ENCODE measurements at regions not wholly inside any gene's neighbourhood (a gene's known extent, or its start where the extent isn't known, plus 50 kb on each side); places are given as distances from the start of the nearest gene placed in this dataset.

DNA sequence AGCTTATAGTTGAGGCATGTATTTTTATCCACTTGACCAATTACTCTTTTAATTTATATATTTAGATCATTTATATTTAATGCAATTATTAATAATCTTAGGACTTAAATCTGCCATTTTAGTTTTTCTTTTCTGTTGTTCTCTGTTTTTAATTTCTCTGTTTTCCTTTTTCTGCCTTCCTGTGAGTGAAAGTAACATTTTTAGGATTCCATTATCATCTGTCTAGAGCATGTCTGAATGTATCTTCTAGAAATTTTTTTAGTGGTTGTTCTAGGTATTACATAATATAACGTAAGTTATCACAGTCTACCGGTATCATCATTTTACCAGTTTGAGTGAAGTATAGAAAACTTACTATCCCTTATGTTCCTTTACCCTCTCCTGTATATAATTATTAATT, 197.3 kb downstream of the UNC5CL start:
- Histone ChIP-seq H3K79me1 (ENCODE audit: low read depth, low read length) (no peaks in the 10 kb centered on the region), H4K5ac (ENCODE audit: insufficient read length, low read depth, low read length) (no peak overlapping the region), H3K4me3 (ENCODE audit: extremely low read depth in 1 of 4, insufficient read depth in 2 of 4, low read depth in 3 of 4, low read length in 4 of 4) (no peak overlapping the region), H3K14ac (ENCODE audit: insufficient read length) (no peak overlapping the region), H3K9ac (replicated peaks in 1 of 4; ENCODE audit: extremely low read depth in 1 of 4, low read depth in 3 of 4, low read length in 3 of 4) (no peak overlapping the region), H4K91ac (replicated peaks; ENCODE audit: insufficient read length, low read length) (no peak overlapping the region), H3K9me3 (ENCODE audit: insufficient read depth in 2 of 2, low read depth in 1 of 2, low read length in 1 of 2) (no peaks in the 10 kb centered on the region), H4K20me1 (replicated peaks in 1 of 2; ENCODE audit: control insufficient read depth in 1 of 2, insufficient read depth in 2 of 2, low read length in 2 of 2) (no peaks in the 10 kb centered on the region), H3K4me2 (ENCODE audit: insufficient read depth in 1 of 2, low read depth in 2 of 2, low read length in 2 of 2) (no peak overlapping the region), H3K4me1 (replicated peaks in 1 of 4; ENCODE audit: control insufficient read depth in 3 of 4, insufficient read depth in 4 of 4, low read length in 3 of 4) (no peaks in the 10 kb centered on the region; a peak in 1 of 7 replicates), H3K4ac (replicated peaks; ENCODE audit: insufficient read length, low read depth, low read length) (no peak overlapping the region), H3K23ac (ENCODE audit: insufficient read length) (no peak overlapping the region), H2BK20ac (ENCODE audit: low read length) (no peak overlapping the region), H3K27me3 (replicated peaks in 1 of 4; ENCODE audit: control insufficient read depth in 3 of 4, extremely low read depth in 1 of 4, insufficient read depth in 3 of 4, low read length in 3 of 4) (no peaks in the 10 kb centered on the region; a peak in 1 of 7 replicates), H2BK5ac (ENCODE audit: low read depth, low read length) (no peak overlapping the region), H2BK120ac (replicated peaks; ENCODE audit: low read depth, low read length) (no peak overlapping the region), H3K36me3 (ENCODE audit: control insufficient read depth in 2 of 4, insufficient read depth in 4 of 4, low read length in 3 of 4) (no peaks in the 10 kb centered on the region), H4K8ac (ENCODE audit: extremely low read depth, insufficient read depth, low read length) (no peak overlapping the region), H3K23me2 (ENCODE audit: low read depth, low read length) (no peaks in the 10 kb centered on the region), H2AFZ (ENCODE audit: low read length) (no peak overlapping the region), H3K18ac (ENCODE audit: extremely low read depth, low read length) (no peak overlapping the region), H3K27ac (ENCODE audit: low read depth, low read length) (no peak overlapping the region), H3K79me2 (ENCODE audit: control insufficient read depth in 1 of 2, insufficient read depth in 2 of 2, low read length in 2 of 2) (no peaks in the 10 kb centered on the region), H3K56ac (replicated peaks; ENCODE audit: insufficient read length, low read depth, low read length) (no peak overlapping the region), H2BK15ac (ENCODE audit: low read length) (no peak overlapping the region), H2AK5ac (ENCODE audit: low read depth, low read length) (no peak overlapping the region), H2BK12ac (ENCODE audit: low read depth, low read length) (no peak overlapping the region)
- TF ChIP-seq CREB1 (IDR thresholded peaks at IDR 0.05) (no peak), SIRT6 (IDR thresholded peaks at IDR 0.05; ENCODE audit: low read length) (no peak), TEAD4 (IDR thresholded peaks at IDR 0.05; ENCODE audit: low read depth, low read length) (no peak), SP4 (IDR thresholded peaks at IDR 0.05; ENCODE audit: low read length) (no peak), RFX5 (IDR thresholded peaks at IDR 0.05; ENCODE audit: borderline replicate concordance, low read depth, low read length) (no peak), CHD1 (IDR thresholded peaks at IDR 0.05; ENCODE audit: low read depth, low read length) (no peak), SRF (IDR thresholded peaks at IDR 0.05; ENCODE audit: low read depth, low read length) (no peak), HDAC2 (IDR thresholded peaks at IDR 0.05; ENCODE audit: borderline replicate concordance in 1 of 2, low read depth in 2 of 2, low read length in 2 of 2) (no peak), SUZ12 (IDR thresholded peaks at IDR 0.05; ENCODE audit: low read length) (no peak), SIX5 (IDR thresholded peaks at IDR 0.05; ENCODE audit: low read depth, low read length) (no peak)
- TF ChIP-seq, protein P1, sequence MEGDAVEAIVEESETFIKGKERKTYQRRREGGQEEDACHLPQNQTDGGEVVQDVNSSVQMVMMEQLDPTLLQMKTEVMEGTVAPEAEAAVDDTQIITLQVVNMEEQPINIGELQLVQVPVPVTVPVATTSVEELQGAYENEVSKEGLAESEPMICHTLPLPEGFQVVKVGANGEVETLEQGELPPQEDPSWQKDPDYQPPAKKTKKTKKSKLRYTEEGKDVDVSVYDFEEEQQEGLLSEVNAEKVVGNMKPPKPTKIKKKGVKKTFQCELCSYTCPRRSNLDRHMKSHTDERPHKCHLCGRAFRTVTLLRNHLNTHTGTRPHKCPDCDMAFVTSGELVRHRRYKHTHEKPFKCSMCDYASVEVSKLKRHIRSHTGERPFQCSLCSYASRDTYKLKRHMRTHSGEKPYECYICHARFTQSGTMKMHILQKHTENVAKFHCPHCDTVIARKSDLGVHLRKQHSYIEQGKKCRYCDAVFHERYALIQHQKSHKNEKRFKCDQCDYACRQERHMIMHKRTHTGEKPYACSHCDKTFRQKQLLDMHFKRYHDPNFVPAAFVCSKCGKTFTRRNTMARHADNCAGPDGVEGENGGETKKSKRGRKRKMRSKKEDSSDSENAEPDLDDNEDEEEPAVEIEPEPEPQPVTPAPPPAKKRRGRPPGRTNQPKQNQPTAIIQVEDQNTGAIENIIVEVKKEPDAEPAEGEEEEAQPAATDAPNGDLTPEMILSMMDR (IDR thresholded peaks at IDR 0.05; ENCODE audit: control extremely low read depth in 1 of 3, insufficient read depth in 1 of 3, low read depth in 1 of 3, low read length in 3 of 3): no peak
- 94% methylated on average over 2 of the region's 2 CpGs; no CpG with 5 or more reads in 1 of the 2 experiments for WGBS, 2 experiments (ENCODE audit: extremely low coverage in 1 of 2, insufficient coverage in 1 of 2, insufficient read length in 1 of 2, insufficient replicate concordance in 2 of 2, low coverage in 1 of 2, low lambda C conversion rate in 2 of 2, missing lambda C conversion rate in 1 of 2)
- ChIA-PET POLR2A (ENCODE audit: partially characterized antibody) (no interaction called here), CTCF (ENCODE audit: partially characterized antibody) (interaction anchor here (1.2 to 2.3 kb wide), 4 partner anchors 9 to 186 kb away, joined by 3 to 6 read pairs (median 4); no protein-coding TSS in a partner anchor)
- FAIRE-seq (no peak), DNase-seq (ENCODE audit: low read depth in 1 of 2, low spot score in 2 of 2) (no peak)
